Stimulated activated CD8-positive, alpha-beta memory T cell treated with anti-CD3 and anti-CD28 coated beads, Interleukin-4, amount 100 ng/mL, for 1 hour (primary cell): ENCODE measurements at regions not wholly inside any gene's neighbourhood (a gene's known extent, or its start where the extent isn't known, plus 50 kb on each side); places are given as distances from the start of the nearest gene placed in this dataset.
"Not testable (repeated sequence)": the region's sequence is repeated elsewhere in the genome, so short reads cannot be mapped to it uniquely, and the experiment has no call there.

Source experiments
- DNase-seq, 2 donors: peaks; one replicate each; pipeline ENCODE4 v3.0.0-alpha.2; 2020; ENCODE audit warnings: low read depth in 2 of 2, low spot score in 1 of 2

DNA sequence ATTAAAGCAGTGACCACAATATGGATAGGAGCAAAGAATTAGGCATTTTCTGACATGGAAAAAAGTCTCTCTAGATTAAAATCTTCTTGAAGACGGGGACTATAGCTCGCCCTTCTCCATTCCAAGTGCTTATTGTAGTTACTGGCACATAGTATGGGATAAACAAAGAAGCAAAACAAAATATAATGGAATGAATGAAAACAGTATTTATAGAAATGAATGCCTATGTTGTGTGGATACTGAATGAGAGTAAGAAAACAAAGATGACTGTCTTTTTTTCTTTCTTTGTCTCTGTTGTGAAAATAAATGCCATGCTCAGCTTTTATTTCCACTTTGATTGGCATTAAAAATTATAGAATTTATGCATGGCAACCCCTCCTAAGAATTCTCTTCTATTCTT, 1414.3 kb upstream of the ACO1 start:
- no peak for DNase-seq

DNA sequence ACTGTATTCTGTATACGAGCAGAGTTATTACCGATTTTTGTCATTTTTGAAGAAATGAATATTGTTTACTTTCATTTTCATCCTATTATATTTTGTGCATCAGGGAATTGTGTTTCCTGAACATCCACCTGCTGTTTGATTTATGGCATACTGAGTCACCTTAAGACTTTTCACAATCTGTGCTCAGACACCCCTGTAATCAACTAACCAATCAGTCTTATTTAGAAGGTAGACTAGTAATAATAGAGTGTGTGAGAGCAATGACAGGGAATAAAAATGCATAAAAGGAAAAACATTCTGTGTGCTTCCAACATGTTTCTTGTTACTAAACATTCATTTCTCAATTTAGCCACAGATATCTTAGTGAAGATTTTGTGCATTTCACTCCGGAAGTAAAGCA, 1413.6 kb upstream of the ACO1 start:
- no peak for DNase-seq

- no peak for DNase-seq
Observed at GRCh38 chr9:30972654-30973053, 1411.8 kb upstream of the ACO1 start.

DNA sequence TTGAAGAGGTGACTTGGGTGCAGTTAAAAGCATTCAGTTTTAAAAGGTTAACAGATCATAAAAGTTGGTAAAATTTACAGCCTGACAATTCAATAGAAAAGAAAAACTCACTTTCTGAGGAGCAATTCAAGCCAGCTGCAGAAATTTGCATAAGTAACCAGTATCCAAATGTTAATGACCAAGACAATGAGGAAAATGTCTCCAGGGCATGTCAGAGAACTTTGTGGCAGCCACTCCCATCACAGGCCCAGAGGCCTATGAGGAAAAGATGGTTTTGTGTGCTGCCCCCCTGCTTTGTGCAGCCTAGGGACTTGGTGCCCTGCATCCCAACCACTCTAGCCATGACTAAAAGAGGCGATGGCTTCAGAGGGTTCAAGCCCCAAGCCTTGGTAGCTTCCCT, 1406.5 kb upstream of the ACO1 start:
- no peak for DNase-seq

GRCh38 chr9:30982301-30982700, 1402.1 kb upstream of the ACO1 start:
- DNase-seq: no peak

GRCh38 chr9:30995956-30996738, 1388.3 kb upstream of the ACO1 start:
- no peak for DNase-seq

GRCh38 chr9:30996761-30997160, 1387.7 kb upstream of the ACO1 start:
- no peak for DNase-seq

- DNase-seq: no peak
Observed at GRCh38 chr9:30997291-30997690, 1387.2 kb upstream of the ACO1 start.

- DNase-seq: no peak
Observed at GRCh38 chr9:31005086-31005665, 1379.3 kb upstream of the ACO1 start.

DNA sequence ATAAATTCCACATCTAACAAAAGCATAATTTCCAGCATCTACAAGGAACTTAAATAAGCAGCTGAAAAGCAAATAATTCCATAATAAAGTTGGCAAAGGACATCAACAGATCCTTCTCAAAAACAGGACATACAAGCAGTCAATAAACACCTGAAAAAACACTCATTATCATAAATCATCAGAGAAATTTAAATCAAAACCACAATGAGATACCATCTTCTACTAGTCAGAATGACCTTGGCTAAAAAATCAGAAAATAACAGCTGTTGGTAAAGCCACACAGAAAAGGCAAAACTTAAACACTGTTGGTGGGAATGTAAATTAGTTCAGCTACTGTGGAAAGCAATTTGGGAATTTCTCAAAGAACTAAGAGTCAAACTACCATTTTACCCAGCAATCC, 1371.1 kb upstream of the ACO1 start:
- DNase-seq: no peak

DNA sequence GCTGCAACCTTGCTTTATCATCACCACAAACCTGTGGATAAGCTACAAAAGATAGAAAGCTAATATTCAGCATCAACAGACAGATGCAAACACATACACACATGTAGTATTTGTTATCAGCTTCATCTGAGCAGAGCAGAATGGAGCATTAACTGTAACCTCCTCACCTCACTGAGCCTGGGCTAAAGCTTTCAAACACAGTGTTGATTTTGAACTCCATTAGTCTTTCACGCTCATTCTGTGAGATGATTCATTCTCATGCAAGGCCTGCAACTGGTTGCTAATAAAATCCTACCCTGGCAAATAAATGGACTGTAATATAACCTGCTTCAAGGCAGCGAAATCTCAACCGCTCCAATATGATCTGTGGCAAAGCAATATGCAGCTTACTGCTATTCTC, 1360.6 kb upstream of the ACO1 start:
- no peak for DNase-seq

DNA sequence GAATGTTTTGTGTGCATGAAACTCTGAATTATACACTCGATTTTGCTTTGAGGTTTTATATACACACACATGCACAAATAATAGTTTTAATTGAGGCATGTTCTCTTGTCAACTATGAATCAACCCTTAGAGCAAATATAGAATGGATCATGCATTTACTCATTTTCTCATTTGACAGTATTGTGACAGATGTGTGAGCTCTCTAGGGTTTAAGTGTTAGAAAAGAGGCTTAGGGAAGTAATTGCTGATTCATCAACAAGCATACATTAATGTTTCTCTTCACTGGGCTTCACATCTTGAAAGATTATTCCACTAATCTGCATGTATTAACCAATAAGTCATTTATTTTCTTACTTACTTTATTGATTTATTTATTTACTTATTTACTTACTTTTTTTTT, 1356.8 kb upstream of the ACO1 start:
- DNase-seq: no peak

- DNase-seq: no peak
Observed at GRCh38 chr9:31028137-31028536, 1356.3 kb upstream of the ACO1 start.

DNA sequence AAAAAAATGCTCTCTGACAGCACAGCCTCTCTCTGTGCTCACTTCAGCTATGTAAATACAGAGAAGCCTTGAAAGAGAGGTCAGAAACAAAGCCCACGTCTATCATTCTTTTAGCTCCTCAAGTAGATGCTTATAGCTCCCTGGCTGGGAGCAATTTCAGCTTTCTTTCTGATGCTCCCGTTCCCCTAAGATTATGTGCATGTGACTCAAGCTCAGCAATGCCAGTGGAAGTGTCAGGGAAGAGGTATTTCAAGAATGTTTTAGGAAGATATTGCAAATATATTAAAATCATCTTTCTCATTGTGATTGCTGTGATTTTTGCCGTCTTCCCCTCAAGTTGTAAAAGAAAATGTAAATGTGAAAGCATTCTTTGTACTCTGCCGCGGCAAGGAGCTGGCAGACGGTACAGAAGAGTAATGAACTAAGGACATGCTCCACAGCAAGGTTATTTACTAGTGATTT, 1353.7 kb upstream of the ACO1 start:
- no peak for DNase-seq

DNA sequence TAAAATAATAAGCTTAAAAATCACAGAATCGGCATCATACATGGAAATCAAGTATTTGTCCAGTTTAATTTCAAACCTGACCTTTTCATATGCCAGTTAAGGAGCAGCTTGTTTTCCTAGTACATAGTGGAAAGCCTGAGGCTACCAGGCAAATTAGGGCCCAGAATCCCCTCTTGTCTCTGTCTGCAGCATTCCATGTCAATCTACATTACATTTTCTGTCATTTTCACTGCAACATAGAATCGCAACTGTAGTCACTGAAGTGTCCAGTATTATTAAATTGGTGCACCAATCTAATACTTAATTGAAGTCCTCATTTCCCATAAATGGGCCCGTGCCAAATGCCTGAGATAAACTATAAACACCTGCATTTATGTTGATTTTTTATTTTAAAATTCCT, 1352.2 kb upstream of the ACO1 start:
- DNase-seq: no peak

GRCh38 chr9:31034311-31034710, 1350.1 kb upstream of the ACO1 start:
- DNase-seq: no peak

- DNase-seq: no peak
Observed at GRCh38 chr9:31040564-31040963, 1343.9 kb upstream of the ACO1 start.

GRCh38 chr9:31045810-31046209, 1338.6 kb upstream of the ACO1 start:
- no peak for DNase-seq

GRCh38 chr9:31061592-31061991, 1322.9 kb upstream of the ACO1 start:
- not testable (repeated sequence) for DNase-seq

DNA sequence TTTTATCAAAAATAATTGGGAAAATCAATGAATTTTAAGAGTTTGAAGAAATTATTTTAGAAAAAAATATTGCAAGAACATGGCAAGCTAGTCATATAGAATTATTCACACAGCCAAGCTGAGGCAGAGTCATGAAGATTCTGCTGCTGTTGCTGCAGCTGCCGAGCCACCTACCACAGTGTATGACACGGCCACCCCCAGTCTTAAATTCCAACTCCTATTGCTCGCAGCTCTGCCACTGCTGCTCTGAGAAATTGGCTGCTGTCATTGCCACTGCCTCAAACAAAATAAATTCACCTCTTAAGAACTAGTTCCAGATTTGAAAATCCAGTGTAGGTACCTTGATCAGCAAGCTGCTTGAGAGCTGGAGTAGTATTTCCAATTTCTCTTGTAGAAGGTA, 1318.8 kb upstream of the ACO1 start:
- no peak for DNase-seq

DNA sequence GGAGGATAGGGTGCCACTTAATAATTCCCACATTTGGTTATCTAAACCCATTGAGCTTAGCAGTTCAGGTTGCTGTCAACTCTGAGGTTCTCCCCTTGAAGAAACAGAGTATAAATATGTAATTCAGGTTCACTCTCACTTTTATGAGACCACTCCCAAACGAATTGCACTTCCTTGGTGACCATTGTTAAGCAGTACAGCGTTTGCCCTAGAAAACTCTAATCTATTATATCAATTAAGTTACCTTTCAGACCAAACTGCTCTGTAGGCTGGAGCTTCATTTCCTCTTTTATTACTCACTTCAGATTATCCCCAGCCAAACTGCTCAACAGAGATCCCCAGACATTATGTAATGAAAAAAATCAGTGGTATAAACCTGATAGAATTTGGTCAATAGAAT, 1317.0 kb upstream of the ACO1 start:
- no peak for DNase-seq

DNA sequence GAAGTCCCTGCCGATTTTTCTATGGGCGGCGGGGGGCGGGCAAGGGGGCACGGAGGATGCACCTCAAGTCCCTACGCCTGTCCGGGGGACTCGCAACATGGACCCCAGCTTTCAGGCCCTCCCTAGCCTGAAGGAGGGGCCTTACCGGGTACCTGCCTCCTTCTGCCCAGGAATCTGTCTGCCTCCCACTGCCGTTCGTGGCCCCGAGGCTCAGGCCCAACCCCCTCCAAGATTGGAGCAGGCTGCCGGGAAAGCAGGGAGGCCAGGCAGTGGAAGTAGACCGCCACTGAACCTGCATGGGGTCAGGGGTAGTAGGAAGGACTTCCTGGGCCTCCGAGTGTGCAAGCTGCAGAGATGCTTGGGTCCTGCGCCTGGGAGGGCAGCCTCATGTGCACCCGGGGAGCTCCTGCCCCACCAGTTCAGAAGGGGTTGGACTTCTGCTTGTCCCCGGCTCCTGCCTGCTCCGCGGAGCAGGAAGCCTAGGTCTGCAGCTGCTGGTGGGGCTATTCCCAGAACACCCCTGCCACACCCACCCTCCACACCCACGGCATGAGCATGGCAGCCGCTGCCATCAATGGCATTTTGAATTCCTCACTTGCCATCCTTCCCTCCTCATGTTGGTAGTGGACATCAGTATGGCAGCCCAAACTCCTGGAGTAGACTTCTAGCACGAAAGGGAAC, 1312.7 kb upstream of the ACO1 start:
- DNase-seq: no peak
